ENCODE measurements at regions not wholly inside any gene's neighbourhood (a gene's known extent, or its start where the extent isn't known, plus 50 kb on each side); places are given as distances from the start of the nearest gene placed in this dataset.

GRCh38 chr6:76788155-76788554, 675.1 kb downstream of the HTR1B start:
- no peak for TF ChIP-seq LEF1 (IDR thresholded peaks at IDR 0.05; ENCODE audit: borderline replicate concordance)
- no peak for TF ChIP-seq PKNOX1 (IDR thresholded peaks at IDR 0.05)
- no peak for TF ChIP-seq L3MBTL2 (conservative IDR thresholded peaks at IDR 0.05)
- TF ChIP-seq SUZ12 (IDR thresholded peaks at IDR 0.05), result no peak
- TF ChIP-seq BHLHE40 (IDR thresholded peaks at IDR 0.05; ENCODE audit: borderline replicate concordance), result no peak
- TF ChIP-seq SP1 (IDR thresholded peaks at IDR 0.05), result no peak

All from HEK293T (cell line).